Loucy (cell line): ENCODE measurements at regions not wholly inside any gene's neighbourhood (a gene's known extent, or its start where the extent isn't known, plus 50 kb on each side); places are given as distances from the start of the nearest gene placed in this dataset.

ENCODE experiments used
- H2AFZ ChIP-seq: fragments of 200-600 bp; sonication (generic); 2 replicates; pipeline ENCODE4 v1.6.0; 2016; ENCODE audit warnings: antibody characterized with exemption, mild to moderate bottlenecking, low read length, moderate library complexity
- H3F3A ChIP-seq: fragments of 200-600 bp; 2 replicates; pipeline ENCODE4 v1.6.0; 2016; ENCODE audit warnings: antibody characterized with exemption, low read depth, mild to moderate bottlenecking
- H3K27me3 ChIP-seq: fragments of 200-600 bp; sonication (generic); 2 replicates; pipeline ENCODE4 v1.6.1; 2014; ENCODE audit warnings: low read length, mild to moderate bottlenecking; ENCODE audit not compliant: insufficient read depth, poor library complexity, severe bottlenecking
- H3K36me3 ChIP-seq: fragments of 200-600 bp; sonication (generic); 2 replicates; pipeline ENCODE4 v1.6.1; 2016; ENCODE audit warnings: low read length; ENCODE audit not compliant: insufficient read depth
- H3K4me1 ChIP-seq: fragments of 200-600 bp; sonication (generic); 2 replicates; pipeline ENCODE4 v1.5.1; 2014; ENCODE audit warnings: low read length, mild to moderate bottlenecking; ENCODE audit not compliant: insufficient read depth, poor library complexity, severe bottlenecking
- H3K4me2 ChIP-seq: fragments of 200-600 bp; sonication (generic); 2 replicates; pipeline ENCODE4 v1.6.0; 2014; ENCODE audit warnings: antibody characterized with exemption, low read length, low read depth, mild to moderate bottlenecking; ENCODE audit not compliant: poor library complexity, severe bottlenecking
- H3K4me3 ChIP-seq: fragments of 200-600 bp; sonication (generic); 2 replicates; pipeline ENCODE4 v1.5.1; 2014; ENCODE audit warnings: low read length, mild to moderate bottlenecking, mixed read lengths; ENCODE audit not compliant: poor library complexity, severe bottlenecking
- H3K79me2 ChIP-seq: fragments of 200-600 bp; sonication (generic); 2 replicates; pipeline ENCODE4 v1.6.1; 2014; ENCODE audit warnings: low read length; ENCODE audit not compliant: insufficient read depth
- H3K9ac ChIP-seq: fragments of 200-600 bp; sonication (generic); 2 replicates; pipeline ENCODE4 v1.6.0; 2014; ENCODE audit warnings: mild to moderate bottlenecking, low read depth, low read length, moderate library complexity; ENCODE audit not compliant: poor library complexity, severe bottlenecking
- H3K9me2 ChIP-seq: fragments of 200-600 bp; sonication (generic); replicated peaks from 2 replicates; pipeline ENCODE4 v1.6.1; 2016; ENCODE audit warnings: low read depth, low read length, mixed read lengths
- H3K9me3 ChIP-seq: fragments of 200-600 bp; sonication (generic); 2 replicates; pipeline ENCODE4 v1.6.1; 2014; ENCODE audit warnings: mild to moderate bottlenecking, antibody characterized with exemption, low read length, low read depth; ENCODE audit not compliant: insufficient read depth
- H4K20me1 ChIP-seq: fragments of 200-600 bp; sonication (generic); 2 replicates; pipeline ENCODE4 v1.6.0; 2014; ENCODE audit warnings: antibody characterized with exemption, low read length, mild to moderate bottlenecking; ENCODE audit not compliant: insufficient read depth, poor library complexity, severe bottlenecking
- EZH2phosphoT487 ChIP-seq: fragments of 200-600 bp; IDR thresholded peaks from 2 replicates; pipeline ENCODE4 v1.6.1; 2018; ENCODE audit warnings: antibody characterized with exemption, mild to moderate bottlenecking, moderate library complexity, borderline replicate concordance
- TF ChIP-seq, protein P1 (sequence below): fragments of 200-600 bp; sonication (generic); conservative IDR thresholded peaks from 2 replicates; pipeline ENCODE4 v1.5.1; 2014; ENCODE audit warnings: mild to moderate bottlenecking, antibody characterized with exemption, low read length

DNA sequence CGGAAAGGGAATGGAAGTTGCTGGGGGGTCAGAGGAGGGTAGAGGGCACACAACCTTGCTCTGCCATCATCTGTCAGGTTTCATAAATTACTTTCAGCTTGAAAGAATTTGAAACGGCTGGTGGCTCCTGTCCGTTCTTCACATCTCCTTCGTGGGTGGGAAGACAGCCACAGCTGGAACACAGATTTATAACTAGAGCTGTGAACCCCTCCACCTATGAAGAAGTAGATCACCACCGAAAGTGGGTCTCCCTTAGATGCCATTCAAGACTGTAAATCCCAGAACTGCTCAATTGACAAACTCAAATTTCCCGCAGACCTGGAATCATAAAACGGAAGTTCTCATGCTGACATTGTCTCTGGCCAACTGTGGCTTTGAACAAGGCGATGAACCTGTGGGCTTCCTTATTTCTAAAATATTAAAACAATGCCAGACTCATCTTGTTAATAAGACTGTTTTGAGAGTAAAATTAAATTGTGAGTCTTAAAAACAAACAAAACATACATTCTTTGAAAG lies 65.3 kb downstream of the BTBD3 start:
- H4K20me1 ChIP-seq: no peaks in the 10 kb centered on the region
- H3K9me2 ChIP-seq: 0 out of 2 replicates have a peak, but pooled peaks cover 5% of the 10 kb centered on the region
- H3K9ac ChIP-seq: no peak overlapping the region
- H3K36me3 ChIP-seq: no peaks in the 10 kb centered on the region
- no peaks in the 10 kb centered on the region for H3K9me3 ChIP-seq
- H3K4me3 ChIP-seq: no peak overlapping the region
- peaks cover 24% of the 10 kb centered on the region for H3K4me1 ChIP-seq
- TF ChIP-seq, protein P1, sequence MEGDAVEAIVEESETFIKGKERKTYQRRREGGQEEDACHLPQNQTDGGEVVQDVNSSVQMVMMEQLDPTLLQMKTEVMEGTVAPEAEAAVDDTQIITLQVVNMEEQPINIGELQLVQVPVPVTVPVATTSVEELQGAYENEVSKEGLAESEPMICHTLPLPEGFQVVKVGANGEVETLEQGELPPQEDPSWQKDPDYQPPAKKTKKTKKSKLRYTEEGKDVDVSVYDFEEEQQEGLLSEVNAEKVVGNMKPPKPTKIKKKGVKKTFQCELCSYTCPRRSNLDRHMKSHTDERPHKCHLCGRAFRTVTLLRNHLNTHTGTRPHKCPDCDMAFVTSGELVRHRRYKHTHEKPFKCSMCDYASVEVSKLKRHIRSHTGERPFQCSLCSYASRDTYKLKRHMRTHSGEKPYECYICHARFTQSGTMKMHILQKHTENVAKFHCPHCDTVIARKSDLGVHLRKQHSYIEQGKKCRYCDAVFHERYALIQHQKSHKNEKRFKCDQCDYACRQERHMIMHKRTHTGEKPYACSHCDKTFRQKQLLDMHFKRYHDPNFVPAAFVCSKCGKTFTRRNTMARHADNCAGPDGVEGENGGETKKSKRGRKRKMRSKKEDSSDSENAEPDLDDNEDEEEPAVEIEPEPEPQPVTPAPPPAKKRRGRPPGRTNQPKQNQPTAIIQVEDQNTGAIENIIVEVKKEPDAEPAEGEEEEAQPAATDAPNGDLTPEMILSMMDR: no peak
- TF ChIP-seq EZH2phosphoT487: no peak
- no peaks in the 10 kb centered on the region for H3K79me2 ChIP-seq
- H3F3A ChIP-seq: no peaks in the 10 kb centered on the region
- H3K4me2 ChIP-seq: no peak overlapping the region
- H3K27me3 ChIP-seq: no peaks in the 10 kb centered on the region
- H2AFZ ChIP-seq: no peak overlapping the region

DNA sequence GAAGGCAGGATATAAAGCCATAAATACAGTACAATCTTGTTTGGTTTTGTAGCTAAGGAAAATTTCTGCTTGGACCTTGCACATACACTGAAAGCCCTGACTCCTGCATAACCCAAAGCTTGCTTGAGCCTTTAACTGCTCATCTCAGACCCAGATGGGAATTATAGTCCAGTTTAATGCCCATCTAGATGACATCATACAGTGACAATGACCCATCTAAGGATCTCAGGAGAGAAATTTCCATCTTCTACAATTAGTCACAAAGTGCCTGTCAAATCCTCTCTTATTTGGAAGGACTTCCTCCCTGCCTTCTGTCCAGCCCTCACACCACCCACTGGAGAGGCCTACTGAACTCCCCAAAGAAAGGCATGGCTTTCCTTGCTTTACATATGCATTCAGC lies 69.3 kb downstream of the BTBD3 start:
- Histone ChIP-seq H3F3A (no peaks in the 10 kb centered on the region), H3K4me3 (no peak overlapping the region), H3K9me2 (no peaks in the 10 kb centered on the region), H3K4me2 (no peak overlapping the region), H3K36me3 (no peaks in the 10 kb centered on the region), H2AFZ (no peak overlapping the region), H4K20me1 (no peaks in the 10 kb centered on the region), H3K4me1 (peaks cover 13% of the 10 kb centered on the region), H3K27me3 (no peaks in the 10 kb centered on the region), H3K79me2 (no peaks in the 10 kb centered on the region), H3K9ac (no peak overlapping the region), H3K9me3 (no peaks in the 10 kb centered on the region)
- TF ChIP-seq EZH2phosphoT487: no peak
- TF ChIP-seq, protein P1: no peak

DNA sequence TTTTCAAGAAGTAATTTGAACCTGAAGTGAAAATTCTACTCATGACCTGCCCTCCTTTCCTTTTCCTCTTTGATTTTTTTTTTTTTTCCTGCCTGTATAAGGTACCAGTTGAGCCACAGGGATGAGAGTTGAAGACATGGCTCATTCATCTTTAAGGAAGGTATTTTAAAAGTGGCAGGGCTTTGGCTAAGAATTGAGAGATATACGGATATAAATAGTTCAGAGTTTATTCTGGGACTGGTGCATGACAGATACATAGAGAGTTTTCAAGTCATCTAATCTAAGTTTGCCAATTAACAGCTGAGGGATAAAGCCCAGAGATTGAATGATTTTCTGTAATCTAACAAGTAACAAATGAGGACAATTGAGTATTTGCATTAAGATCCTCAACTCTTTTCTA lies 69.8 kb downstream of the BTBD3 start:
- Histone ChIP-seq H3K9me3 (no peaks in the 10 kb centered on the region), H3K4me3 (no peak overlapping the region), H3K27me3 (no peaks in the 10 kb centered on the region), H3K9ac (no peak overlapping the region), H3K79me2 (no peaks in the 10 kb centered on the region), H3F3A (no peaks in the 10 kb centered on the region), H3K36me3 (no peaks in the 10 kb centered on the region), H3K4me1 (peaks cover 13% of the 10 kb centered on the region), H3K9me2 (no peaks in the 10 kb centered on the region), H4K20me1 (no peaks in the 10 kb centered on the region), H3K4me2 (no peak overlapping the region), H2AFZ (no peak overlapping the region)
- no peak for TF ChIP-seq EZH2phosphoT487
- TF ChIP-seq, protein P1: no peak
